Endothelial cell of umbilical vein (primary cell): ENCODE measurements at regions not wholly inside any gene's neighbourhood (a gene's known extent, or its start where the extent isn't known, plus 50 kb on each side); places are given as distances from the start of the nearest gene placed in this dataset.

Experiments
- BruUV-seq: library from RNA; stranded (reverse); fragments of 400-500 nt; replicated peaks from 2 replicates; lab custom pipeline; 2021; lab: Mats Ljungman, UMichigan
- CTCF ChIA-PET: fragments of 300-600, 350-600 bp; sonication (Branson Sonifier 250); formaldehyde crosslinking; loops from one replicate; lab custom pipeline; 2021; ENCODE audit warnings: antibody characterized with exemption, inconsistent platforms; lab: Charles Lee
- POLR2A ChIA-PET: fragments of 300-600, 350-600 bp; sonication (Branson Sonifier 250); formaldehyde crosslinking; loops from one replicate; lab custom pipeline; 2021; ENCODE audit warnings: antibody characterized with exemption, inconsistent platforms; lab: Charles Lee
- DNase-seq: peaks from one replicate; pipeline ENCODE4 v3.0.0-alpha.2; 2011; ENCODE audit warnings: low read depth, low spot score
- FAIRE-seq: peaks from 2 replicates; lab custom pipeline; 2011; peaks lifted over from hg19 to GRCh38; lab: Jason Lieb, UNC
- H2AFZ ChIP-seq: 2 replicates; pipeline ENCODE4 v1.6.0; 2012; ENCODE audit warnings: low read depth, low read length, control low read depth, inconsistent platforms
- H3K27ac ChIP-seq: 2 replicates; pipeline ENCODE4 v1.5.1; 2011; ENCODE audit warnings: low read depth, mild to moderate bottlenecking, control low read depth, low read length, moderate library complexity; ENCODE audit not compliant: insufficient read depth
- H3K27me3 ChIP-seq, 2 experiments: 2 replicates each; pipeline versions ENCODE4 v1.6.0 to v1.6.1; 2011; ENCODE audit warnings: low read length in 2 of 2, mixed read lengths in 1 of 2; ENCODE audit not compliant: control insufficient read depth in 2 of 2, insufficient read depth in 2 of 2
- H3K36me3 ChIP-seq, 2 experiments: 2 replicates in 1 of 2; 3 replicates in 1 of 2; pipeline ENCODE4 v1.5.1; 2011; ENCODE audit warnings: low read length in 2 of 2, mild to moderate bottlenecking in 1 of 2, moderate library complexity in 1 of 2; ENCODE audit not compliant: control insufficient read depth in 2 of 2, insufficient read depth in 2 of 2; ENCODE audit errors: extremely low read depth in 1 of 2
- H3K4me1 ChIP-seq: 3 replicates; pipeline ENCODE4 v1.5.1; 2011; ENCODE audit warnings: mild to moderate bottlenecking, low read length; ENCODE audit not compliant: control insufficient read depth, insufficient read depth; ENCODE audit errors: extremely low read depth
- H3K4me2 ChIP-seq: 2 replicates; pipeline ENCODE4 v1.6.1; 2011; ENCODE audit warnings: low read length, control low read depth, mixed read lengths; ENCODE audit not compliant: insufficient read depth
- H3K4me3 ChIP-seq, 3 experiments: fragments of 200-600 bp in 1 of 3; sonication (generic), shearing (Covaris generic) in 1 of 3; replicated peaks in 1 of 3; 2 replicates each; pipeline ENCODE4 v1.5.1; 2011 to 2016; ENCODE audit warnings: control low read depth in 3 of 3, low read length in 3 of 3, mild to moderate bottlenecking in 2 of 3, inconsistent platforms in 1 of 3, low read depth in 1 of 3, moderate library complexity in 1 of 3; ENCODE audit not compliant: insufficient read depth in 1 of 3
- H3K79me2 ChIP-seq: 2 replicates; pipeline ENCODE4 v1.6.0; 2012; ENCODE audit warnings: low read length, inconsistent platforms; ENCODE audit not compliant: control insufficient read depth, insufficient read depth
- H3K9ac ChIP-seq: replicated peaks from 2 replicates; pipeline ENCODE3; 2011; ENCODE audit warnings: low read length, control low read depth; ENCODE audit not compliant: insufficient read depth; ENCODE audit errors: extremely low read depth
- H3K9me1 ChIP-seq: replicated peaks from 3 replicates; pipeline ENCODE4 v1.6.0; 2011; ENCODE audit warnings: mild to moderate bottlenecking, low read length; ENCODE audit not compliant: control insufficient read depth, insufficient read depth; ENCODE audit errors: extremely low read depth
- H3K9me3 ChIP-seq: replicated peaks from 2 replicates; pipeline ENCODE4 v1.5.1; 2012; ENCODE audit warnings: low read length, inconsistent platforms; ENCODE audit not compliant: control insufficient read depth, insufficient read depth
- H4K20me1 ChIP-seq: replicated peaks from 2 replicates; pipeline ENCODE3; 2011; ENCODE audit warnings: mild to moderate bottlenecking, low read length; ENCODE audit not compliant: control insufficient read depth, insufficient read depth; ENCODE audit errors: extremely low read depth
- EZH2 ChIP-seq: IDR thresholded peaks from 2 replicates; pipeline ENCODE4 v1.6.1; 2012; ENCODE audit warnings: borderline replicate concordance, low read depth, mild to moderate bottlenecking, moderate library complexity, low read length, inconsistent platforms; ENCODE audit not compliant: severe bottlenecking
- FOS ChIP-seq: IDR thresholded peaks from 2 replicates; pipeline ENCODE4 v1.6.1; 2011; ENCODE audit warnings: mild to moderate bottlenecking, low read length, moderate library complexity, borderline replicate concordance; ENCODE audit not compliant: insufficient read depth
- GATA2 ChIP-seq: IDR thresholded peaks from 2 replicates; pipeline ENCODE4 v1.7.0; 2011; ENCODE audit warnings: low read depth, mild to moderate bottlenecking, moderate library complexity, mixed read lengths, low read length; ENCODE audit not compliant: insufficient read length, insufficient read depth
- JUN ChIP-seq: IDR thresholded peaks from 2 replicates; pipeline ENCODE4 v1.6.1; 2011; ENCODE audit warnings: borderline replicate concordance, low read depth; ENCODE audit not compliant: insufficient read length, insufficient read depth
- MYC ChIP-seq: IDR thresholded peaks from one replicate; pipeline ENCODE4 v1.6.1; 2011; ENCODE audit warnings: mild to moderate bottlenecking, low read depth, low read length
- POLR2A ChIP-seq: IDR thresholded peaks from 2 replicates; pipeline ENCODE4 v1.6.1; 2012; ENCODE audit warnings: low read depth, mild to moderate bottlenecking, control low read depth, low read length
- POLR2AphosphoS5 ChIP-seq: IDR thresholded peaks from 2 replicates; pipeline ENCODE4 v1.6.1; 2012; ENCODE audit warnings: low read depth, mild to moderate bottlenecking, control low read depth, low read length, moderate library complexity; ENCODE audit not compliant: insufficient read depth
- dilution Hi-C: fragments of 300-500 bp; cut with MboI; formaldehyde crosslinking; loops from one replicate; pipeline ENCODE4 v1.15.0; 2019; ENCODE audit warnings: low sequenced_read_pairs; ENCODE audit not compliant: extremely low pct_ligation_motif_present
- intact Hi-C: fragments of 100-400 bp; cut with micrococcal nuclease; formaldehyde crosslinking; loops from one replicate; pipeline ENCODE4 v1.10.0; 2022
- TF ChIP-seq, protein P1 (sequence below): IDR thresholded peaks from 2 replicates; pipeline ENCODE4 v1.6.1; 2011; ENCODE audit not compliant: insufficient read depth, insufficient read length
- TF ChIP-seq, protein P2 (sequence below), 2 donors: IDR thresholded peaks; 1 replicate in 1 of 2; 2 replicates in 1 of 2; pipeline ENCODE4 v1.5.1; 2011; ENCODE audit warnings: low read length in 2 of 2, mild to moderate bottlenecking in 2 of 2, moderate library complexity in 2 of 2, control low read depth in 1 of 2, inconsistent platforms in 1 of 2, low read depth in 1 of 2; ENCODE audit not compliant: insufficient read depth in 1 of 2; ENCODE audit errors: extremely low read depth in 1 of 2

DNA sequence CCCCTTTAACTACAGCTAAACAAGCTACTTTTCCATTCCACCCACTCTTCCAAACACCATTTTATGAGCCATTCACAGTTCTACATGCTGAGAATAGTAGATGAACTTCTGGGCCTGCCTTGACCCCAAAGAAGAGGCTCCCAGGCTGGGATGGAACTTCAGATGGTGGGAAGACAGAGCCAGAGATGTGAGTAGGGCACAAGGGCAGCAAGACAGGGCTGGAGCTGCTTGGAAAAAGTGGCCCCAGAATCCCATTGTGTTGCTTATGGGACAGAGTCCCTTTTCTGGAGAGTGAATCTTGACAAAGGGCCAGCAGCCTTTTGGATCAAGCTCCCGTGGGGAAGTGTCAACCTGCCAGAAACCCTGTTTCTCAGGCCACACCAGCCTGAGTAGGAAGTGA lies 516.5 kb upstream of the PPP2R3A start:
- H2AFZ ChIP-seq = no peak overlapping the region
- H4K20me1 ChIP-seq = no peaks in the 10 kb centered on the region
- CTCF ChIA-PET = no interaction called here
- no TSS peak for BruUV-seq
- H3K27me3 ChIP-seq = no peaks in the 10 kb centered on the region
- no peaks in the 10 kb centered on the region for H3K36me3 ChIP-seq
- H3K27ac ChIP-seq = no peak overlapping the region
- H3K4me1 ChIP-seq = no peaks in the 10 kb centered on the region
- H3K9me3 ChIP-seq = peaks cover 4% of the 10 kb centered on the region
- FAIRE-seq (no peak), DNase-seq (no peak)
- no peak overlapping the region for H3K4me2 ChIP-seq
- H3K79me2 ChIP-seq = no peaks in the 10 kb centered on the region
- POLR2A ChIA-PET = no interaction called here
- intact Hi-C loops (no loop called here), dilution Hi-C loops (no loop called here)
- H3K9me1 ChIP-seq = no peaks in the 10 kb centered on the region
- no peak overlapping the region for H3K4me3 ChIP-seq
- TF ChIP-seq EZH2 (no peak), JUN (no peak), GATA2 (no peak), POLR2AphosphoS5 (no peak), POLR2A (no peak), MYC (no peak), FOS (no peak)
- TF ChIP-seq, protein P1, sequence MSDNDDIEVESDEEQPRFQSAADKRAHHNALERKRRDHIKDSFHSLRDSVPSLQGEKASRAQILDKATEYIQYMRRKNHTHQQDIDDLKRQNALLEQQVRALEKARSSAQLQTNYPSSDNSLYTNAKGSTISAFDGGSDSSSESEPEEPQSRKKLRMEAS = no peak
- TF ChIP-seq, protein P2, sequence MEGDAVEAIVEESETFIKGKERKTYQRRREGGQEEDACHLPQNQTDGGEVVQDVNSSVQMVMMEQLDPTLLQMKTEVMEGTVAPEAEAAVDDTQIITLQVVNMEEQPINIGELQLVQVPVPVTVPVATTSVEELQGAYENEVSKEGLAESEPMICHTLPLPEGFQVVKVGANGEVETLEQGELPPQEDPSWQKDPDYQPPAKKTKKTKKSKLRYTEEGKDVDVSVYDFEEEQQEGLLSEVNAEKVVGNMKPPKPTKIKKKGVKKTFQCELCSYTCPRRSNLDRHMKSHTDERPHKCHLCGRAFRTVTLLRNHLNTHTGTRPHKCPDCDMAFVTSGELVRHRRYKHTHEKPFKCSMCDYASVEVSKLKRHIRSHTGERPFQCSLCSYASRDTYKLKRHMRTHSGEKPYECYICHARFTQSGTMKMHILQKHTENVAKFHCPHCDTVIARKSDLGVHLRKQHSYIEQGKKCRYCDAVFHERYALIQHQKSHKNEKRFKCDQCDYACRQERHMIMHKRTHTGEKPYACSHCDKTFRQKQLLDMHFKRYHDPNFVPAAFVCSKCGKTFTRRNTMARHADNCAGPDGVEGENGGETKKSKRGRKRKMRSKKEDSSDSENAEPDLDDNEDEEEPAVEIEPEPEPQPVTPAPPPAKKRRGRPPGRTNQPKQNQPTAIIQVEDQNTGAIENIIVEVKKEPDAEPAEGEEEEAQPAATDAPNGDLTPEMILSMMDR (IDR thresholded peaks at IDR 0.05; ENCODE audit: extremely low read depth in 1 of 2, insufficient read depth in 1 of 2, low read depth in 1 of 2, low read length in 2 of 2) = no peak
- no peak overlapping the region for H3K9ac ChIP-seq
